Nephron progenitor cell (in vitro differentiated cells): ENCODE measurements at regions not wholly inside any gene's neighbourhood (a gene's known extent, or its start where the extent isn't known, plus 50 kb on each side); places are given as distances from the start of the nearest gene placed in this dataset.

Experiments
- DNase-seq: peaks from one replicate; pipeline ENCODE4 v3.0.0; 2021
- H3K27ac Mint-ChIP-seq: 2 replicates; pipeline ENCODE4 v1.8.0; 2021; ENCODE audit warnings: mild to moderate bottlenecking, moderate library complexity, mixed read lengths
- H3K27me3 Mint-ChIP-seq: 2 replicates; pipeline ENCODE4 v1.8.0; 2021; ENCODE audit warnings: mild to moderate bottlenecking, low read depth, mixed read lengths; ENCODE audit not compliant: poor library complexity
- H3K36me3 Mint-ChIP-seq: 2 replicates; pipeline ENCODE4 v1.8.0; 2021; ENCODE audit warnings: low read depth, mixed read lengths
- H3K4me1 Mint-ChIP-seq: 2 replicates; pipeline ENCODE4 v1.8.0; 2021; ENCODE audit warnings: mixed read lengths
- H3K4me3 Mint-ChIP-seq: 2 replicates; pipeline ENCODE4 v1.8.0; 2021; ENCODE audit warnings: mild to moderate bottlenecking, moderate library complexity, mixed read lengths
- H3K9me3 Mint-ChIP-seq: 2 replicates; pipeline ENCODE4 v1.8.0; 2021; ENCODE audit warnings: mild to moderate bottlenecking, moderate library complexity, mixed read lengths
- CTCF ChIP-seq: fragments of 200-600 bp; sonication (generic); IDR thresholded peaks from 2 replicates; pipeline ENCODE4 v1.5.0; 2021; ENCODE audit warnings: antibody characterized with exemption

DNA sequence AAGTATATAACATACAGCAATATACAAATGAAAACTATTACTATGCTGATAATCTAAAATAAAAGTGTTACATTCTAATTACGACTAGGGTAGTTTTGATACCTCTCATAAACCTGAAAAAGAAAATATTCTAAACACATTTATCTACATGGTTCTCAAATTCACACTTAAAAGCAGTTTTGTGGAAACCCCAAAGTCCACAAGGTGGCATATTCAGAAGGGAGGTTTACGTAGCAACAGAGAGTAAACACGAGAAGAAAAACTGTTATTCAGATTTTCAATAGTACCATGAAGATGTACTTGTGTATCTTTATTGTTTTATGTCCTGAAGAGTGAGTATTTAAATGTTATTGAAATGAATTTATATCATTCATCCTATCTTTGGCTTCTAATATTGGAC is 275.9 kb upstream of the KLHL1 start:
- DNase-seq: no peak
- Mint-ChIP-seq H3K9me3 (no peaks in the 10 kb centered on the region), H3K27ac (no peak overlapping the region), H3K27me3 (no peaks in the 10 kb centered on the region), H3K36me3 (no peaks in the 10 kb centered on the region), H3K4me1 (no peaks in the 10 kb centered on the region), H3K4me3 (no peak overlapping the region)
- no peak for TF ChIP-seq CTCF

- Mint-ChIP-seq H3K27ac (no peak overlapping the region), H3K4me1 (no peaks in the 10 kb centered on the region), H3K4me3 (no peak overlapping the region), H3K27me3 (no peaks in the 10 kb centered on the region), H3K9me3 (no peaks in the 10 kb centered on the region), H3K36me3 (no peaks in the 10 kb centered on the region)
- TF ChIP-seq CTCF: no peak
- no peak for DNase-seq
Measured at GRCh38 chr13:70380809-70381208, 272.6 kb upstream of the KLHL1 start.

- Mint-ChIP-seq H3K9me3 (no peaks in the 10 kb centered on the region), H3K27me3 (no peaks in the 10 kb centered on the region)
- TF ChIP-seq CTCF: no peak
Measured at GRCh38 chr13:70375718-70376117, 267.5 kb upstream of the KLHL1 start.

DNA sequence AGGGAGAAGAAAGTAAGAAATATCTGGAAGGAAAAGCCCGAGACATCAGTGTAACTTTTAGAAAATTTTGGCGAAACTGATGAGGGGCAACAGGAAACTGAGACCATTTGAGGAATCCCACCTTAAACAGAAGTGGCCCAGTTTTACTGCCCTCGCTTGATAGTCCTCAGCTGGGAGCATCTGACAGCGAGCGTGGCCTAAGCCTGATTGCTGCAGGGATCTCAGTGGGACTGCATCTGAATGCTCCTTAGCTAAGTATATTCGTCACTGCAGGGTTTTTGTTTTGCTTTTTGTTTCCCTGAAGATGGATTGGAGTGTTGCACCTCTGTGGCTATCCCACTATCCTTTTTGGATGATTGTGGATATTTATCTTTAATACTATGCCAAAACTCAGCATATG is 262.7 kb upstream of the KLHL1 start:
- DNase-seq: no peak
- no peaks in the 10 kb centered on the region for H3K27me3 Mint-ChIP-seq
- no peak for TF ChIP-seq CTCF
- H3K27ac Mint-ChIP-seq: no peak overlapping the region
- H3K4me1 Mint-ChIP-seq: no peaks in the 10 kb centered on the region
- no peaks in the 10 kb centered on the region for H3K9me3 Mint-ChIP-seq
- H3K36me3 Mint-ChIP-seq: no peaks in the 10 kb centered on the region
- no peak overlapping the region for H3K4me3 Mint-ChIP-seq

More at GRCh38 chr13:70375718-70376117, 267.5 kb upstream of the KLHL1 start:
- Mint-ChIP-seq H3K27ac (no peak overlapping the region), H3K4me3 (no peak overlapping the region), H3K36me3 (no peaks in the 10 kb centered on the region), H3K4me1 (no peaks in the 10 kb centered on the region)
- no peak for DNase-seq

DNA sequence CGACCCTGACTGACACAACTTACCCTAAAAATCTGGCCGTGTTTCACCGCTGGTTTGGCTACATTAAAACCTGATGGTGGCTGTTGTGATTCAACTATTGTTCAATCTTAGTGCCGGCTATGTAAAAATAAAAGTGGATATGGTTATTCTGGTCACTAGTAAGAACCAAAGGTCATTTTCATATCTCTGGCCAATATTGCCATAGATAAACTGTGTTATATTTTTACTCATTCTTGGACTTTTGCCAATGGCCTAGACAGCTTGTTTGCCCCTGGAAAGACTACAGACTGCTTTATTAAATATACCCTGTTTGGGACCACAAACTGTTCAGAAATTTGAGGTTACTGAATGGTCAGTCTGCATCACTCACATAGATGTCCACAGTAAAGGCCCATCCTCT is 258.5 kb upstream of the KLHL1 start:
- Mint-ChIP-seq H3K27me3 (no peaks in the 10 kb centered on the region), H3K9me3 (no peaks in the 10 kb centered on the region), H3K4me3 (no peak overlapping the region), H3K4me1 (no peaks in the 10 kb centered on the region), H3K36me3 (no peaks in the 10 kb centered on the region), H3K27ac (no peak overlapping the region)
- DNase-seq: no peak
- no peak for TF ChIP-seq CTCF

GRCh38 chr13:70363991-70364390 is 255.7 kb upstream of the KLHL1 start:
- peaks cover 2% of the 10 kb centered on the region for H3K4me1 Mint-ChIP-seq
- no peaks in the 10 kb centered on the region for H3K36me3 Mint-ChIP-seq
- H3K27ac Mint-ChIP-seq: no peak overlapping the region
- DNase-seq: no peak
- no peak for TF ChIP-seq CTCF
- no peaks in the 10 kb centered on the region for H3K27me3 Mint-ChIP-seq
- H3K4me3 Mint-ChIP-seq: no peak overlapping the region
- no peaks in the 10 kb centered on the region for H3K9me3 Mint-ChIP-seq
